ENCODE measurements at regions not wholly inside any gene's neighbourhood (a gene's known extent, or its start where the extent isn't known, plus 50 kb on each side); places are given as distances from the start of the nearest gene placed in this dataset.

- TF ChIP-seq CTCF (IDR thresholded peaks at IDR 0.05) (no peak), POLR2A (IDR thresholded peaks at IDR 0.05) (no peak)
These were observed 89.0 kb downstream of the NAF1 start for GRCh38 chr4:163077680-163078079.

Data from adrenal gland (tissue), 5 donors.